GM12873 (cell line): ENCODE measurements at regions not wholly inside any gene's neighbourhood (a gene's known extent, or its start where the extent isn't known, plus 50 kb on each side); places are given as distances from the start of the nearest gene placed in this dataset.

ENCODE experiments used
- TF ChIP-seq, protein P1 (sequence below): IDR thresholded peaks from 2 replicates; pipeline ENCODE4 v1.5.1; 2012; ENCODE audit warnings: low read depth, mild to moderate bottlenecking, moderate library complexity, low read length, control low read depth; ENCODE audit not compliant: insufficient read depth; ENCODE audit errors: missing control alignments

- TF ChIP-seq, protein P1, sequence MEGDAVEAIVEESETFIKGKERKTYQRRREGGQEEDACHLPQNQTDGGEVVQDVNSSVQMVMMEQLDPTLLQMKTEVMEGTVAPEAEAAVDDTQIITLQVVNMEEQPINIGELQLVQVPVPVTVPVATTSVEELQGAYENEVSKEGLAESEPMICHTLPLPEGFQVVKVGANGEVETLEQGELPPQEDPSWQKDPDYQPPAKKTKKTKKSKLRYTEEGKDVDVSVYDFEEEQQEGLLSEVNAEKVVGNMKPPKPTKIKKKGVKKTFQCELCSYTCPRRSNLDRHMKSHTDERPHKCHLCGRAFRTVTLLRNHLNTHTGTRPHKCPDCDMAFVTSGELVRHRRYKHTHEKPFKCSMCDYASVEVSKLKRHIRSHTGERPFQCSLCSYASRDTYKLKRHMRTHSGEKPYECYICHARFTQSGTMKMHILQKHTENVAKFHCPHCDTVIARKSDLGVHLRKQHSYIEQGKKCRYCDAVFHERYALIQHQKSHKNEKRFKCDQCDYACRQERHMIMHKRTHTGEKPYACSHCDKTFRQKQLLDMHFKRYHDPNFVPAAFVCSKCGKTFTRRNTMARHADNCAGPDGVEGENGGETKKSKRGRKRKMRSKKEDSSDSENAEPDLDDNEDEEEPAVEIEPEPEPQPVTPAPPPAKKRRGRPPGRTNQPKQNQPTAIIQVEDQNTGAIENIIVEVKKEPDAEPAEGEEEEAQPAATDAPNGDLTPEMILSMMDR = no peak
Observed at GRCh38 chr3:189058071-189058470, 113.7 kb upstream of the TPRG1 start.

DNA sequence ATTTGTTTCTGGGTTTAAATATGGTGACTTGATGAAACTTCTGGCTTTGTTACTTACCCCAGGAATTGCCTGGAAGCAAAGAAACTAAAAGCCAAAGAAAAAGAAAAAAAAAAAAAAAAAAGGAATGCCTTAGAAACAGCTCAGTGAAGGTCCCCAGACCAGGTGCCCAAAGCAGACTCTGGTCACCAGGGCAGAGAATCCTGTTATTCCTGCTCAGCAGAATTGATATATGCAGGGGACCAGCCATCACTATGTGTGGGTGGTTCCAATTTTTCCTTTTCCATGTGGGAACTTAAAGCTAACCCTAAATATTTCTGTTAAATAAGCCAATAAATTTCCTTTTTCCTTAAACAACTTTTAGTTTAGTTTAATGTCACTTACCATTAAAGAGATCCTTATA is 100.8 kb upstream of the TPRG1 start:
- TF ChIP-seq, protein P1 = no peak

- TF ChIP-seq, protein P1 = no peak
Observed at GRCh38 chr3:189071446-189071845, 100.3 kb upstream of the TPRG1 start.

- TF ChIP-seq, protein P1 = no peak
Observed at GRCh38 chr3:189076449-189076848, 95.3 kb upstream of the TPRG1 start.

- TF ChIP-seq, protein P1 = no peak
Observed at GRCh38 chr3:189080745-189081144, 91.0 kb upstream of the TPRG1 start.

DNA sequence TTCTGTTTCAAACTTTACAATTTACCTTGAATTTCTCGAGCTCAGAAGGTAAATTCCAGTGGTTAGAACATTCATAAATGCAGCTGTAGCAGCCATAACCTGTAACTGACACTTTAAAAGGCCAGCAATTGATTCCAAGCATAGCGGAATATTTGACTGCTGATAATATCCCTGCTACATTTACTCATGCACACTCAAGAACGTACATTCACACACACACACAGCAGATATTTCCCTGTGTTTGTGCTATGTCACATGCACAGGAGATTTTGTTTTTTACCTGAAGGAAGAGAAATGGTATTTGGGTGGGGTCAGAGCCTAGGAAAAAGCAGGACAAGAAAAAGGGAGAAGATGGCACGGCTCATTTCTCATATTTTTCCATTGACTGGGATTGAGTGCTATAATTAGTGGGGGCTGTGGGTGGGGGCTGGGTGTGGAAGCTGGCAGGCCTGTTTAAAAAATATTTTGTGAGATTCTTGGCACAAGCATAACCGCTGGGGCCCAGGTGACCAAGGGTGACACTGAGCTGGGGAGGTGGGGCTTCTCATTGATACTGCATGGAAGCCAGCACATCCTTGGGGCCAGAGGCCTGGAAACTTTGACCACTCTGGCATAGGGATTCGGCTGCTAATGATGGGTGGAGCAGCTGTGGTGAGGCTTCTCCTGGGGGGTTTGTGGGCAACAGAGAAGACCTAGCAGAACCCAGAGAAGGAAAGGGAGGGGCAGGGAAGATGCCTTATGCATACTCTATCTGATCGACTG is 88.9 kb upstream of the TPRG1 start:
- TF ChIP-seq, protein P1 = no peak

DNA sequence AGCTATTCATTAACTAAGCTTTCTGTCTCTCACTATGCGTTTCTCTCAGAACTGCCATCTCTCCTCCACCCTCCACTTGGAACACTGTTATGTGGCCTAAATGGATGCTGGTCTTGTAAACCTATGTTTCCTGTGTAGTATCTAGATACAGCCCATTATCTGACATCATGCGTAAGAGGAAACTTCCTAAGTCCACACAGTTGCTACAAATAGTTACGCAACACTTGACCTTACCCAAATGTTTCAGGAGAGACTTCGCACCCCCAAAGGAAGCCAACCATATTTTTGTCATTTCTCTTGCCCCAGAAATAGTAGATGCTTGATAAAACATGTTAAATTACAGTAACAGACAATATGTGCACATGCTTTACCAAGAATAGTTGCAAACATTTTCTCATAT is 87.2 kb upstream of the TPRG1 start:
- TF ChIP-seq, protein P1 = no peak

DNA sequence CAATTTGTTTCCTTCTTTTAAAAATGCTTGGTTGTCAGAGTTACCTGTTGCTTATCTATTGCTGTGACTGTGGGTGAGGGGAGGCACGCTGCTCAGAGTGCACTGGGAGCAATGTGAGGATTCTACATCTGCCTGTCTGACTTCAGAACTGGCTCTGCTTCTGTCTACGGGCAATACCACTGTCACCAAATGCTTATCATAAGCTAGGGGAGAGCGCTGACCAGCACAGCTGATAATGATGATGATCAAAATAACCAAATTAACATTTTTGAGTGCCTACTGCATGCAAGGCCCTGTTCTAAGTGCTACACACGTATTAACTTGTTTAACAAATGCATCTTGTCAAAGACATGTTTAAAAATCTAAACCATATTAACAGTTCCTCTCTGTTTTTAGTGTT is 79.2 kb upstream of the TPRG1 start:
- TF ChIP-seq, protein P1 = no peak
